ENCODE measurements at regions not wholly inside any gene's neighbourhood (a gene's known extent, or its start where the extent isn't known, plus 50 kb on each side); places are given as distances from the start of the nearest gene placed in this dataset.
"Not testable (repeated sequence)": the region's sequence is repeated elsewhere in the genome, so short reads cannot be mapped to it uniquely, and the experiment has no call there.

DNA sequence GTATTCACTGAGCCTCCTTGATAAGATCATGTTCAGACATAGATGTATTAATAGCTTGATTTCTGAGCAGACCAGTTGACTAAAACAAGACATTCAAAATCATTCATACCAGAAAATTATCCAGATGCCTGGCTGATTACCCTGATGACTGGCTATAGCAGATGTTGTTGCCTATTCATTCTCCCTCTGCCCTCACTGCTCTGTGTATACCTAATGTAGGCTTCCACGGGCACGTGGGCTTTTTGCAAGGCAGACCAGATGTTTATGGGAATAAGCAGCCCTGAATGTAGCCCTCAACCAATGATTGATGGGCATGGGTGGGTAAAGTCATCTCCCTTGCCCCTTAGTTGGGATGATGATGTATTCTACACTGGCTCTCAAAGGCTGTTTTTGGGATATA, 289.1 kb downstream of the MBD2 start:
- DNase-seq (ENCODE audit: low read depth in 2 of 2) = no peak

GRCh38 chr18:53920312-53921075, 304.0 kb downstream of the MBD2 start:
- no peak for DNase-seq (ENCODE audit: low read depth in 2 of 2)

DNA sequence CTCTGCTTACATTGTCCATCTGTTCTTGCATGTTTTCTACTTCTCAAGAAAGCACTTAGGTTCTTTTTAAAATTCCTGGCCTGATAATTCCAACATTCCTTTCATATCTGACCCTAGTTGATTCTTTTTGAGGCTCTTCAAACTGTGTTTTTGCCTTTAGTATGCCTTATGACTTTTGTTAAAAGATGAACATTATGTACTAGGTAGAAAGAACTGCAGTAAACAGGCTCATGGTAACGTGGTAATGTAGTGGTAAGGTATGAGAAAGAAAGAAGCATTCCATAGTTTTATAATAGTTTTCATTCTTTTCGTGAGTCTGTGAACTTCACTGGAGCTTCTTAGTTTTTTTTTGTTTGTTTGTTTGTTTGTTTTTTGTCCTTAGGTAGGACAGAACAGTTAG, 306.4 kb downstream of the MBD2 start:
- no peak for DNase-seq (ENCODE audit: low read depth in 2 of 2)

DNA sequence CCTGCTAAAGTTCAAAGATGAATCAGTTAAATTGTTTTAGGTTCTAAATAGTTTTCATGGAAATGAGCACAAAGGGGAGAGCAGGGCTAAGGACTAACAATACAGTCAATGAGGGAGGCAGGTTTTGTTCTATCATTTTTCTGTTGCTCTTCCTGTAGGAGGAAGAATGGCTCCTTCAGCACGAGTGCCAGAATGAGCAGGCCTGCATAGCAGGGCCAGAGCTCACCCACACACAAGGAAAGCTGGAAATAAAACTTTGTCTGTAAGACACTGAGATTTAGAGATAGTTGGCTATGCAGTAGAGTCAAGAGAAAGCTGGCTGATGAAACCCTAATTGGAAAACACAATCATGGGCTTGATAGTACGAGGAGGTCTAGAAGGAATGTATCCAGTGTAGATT, 313.3 kb downstream of the MBD2 start:
- no peak for DNase-seq (ENCODE audit: low read depth in 2 of 2)

DNA sequence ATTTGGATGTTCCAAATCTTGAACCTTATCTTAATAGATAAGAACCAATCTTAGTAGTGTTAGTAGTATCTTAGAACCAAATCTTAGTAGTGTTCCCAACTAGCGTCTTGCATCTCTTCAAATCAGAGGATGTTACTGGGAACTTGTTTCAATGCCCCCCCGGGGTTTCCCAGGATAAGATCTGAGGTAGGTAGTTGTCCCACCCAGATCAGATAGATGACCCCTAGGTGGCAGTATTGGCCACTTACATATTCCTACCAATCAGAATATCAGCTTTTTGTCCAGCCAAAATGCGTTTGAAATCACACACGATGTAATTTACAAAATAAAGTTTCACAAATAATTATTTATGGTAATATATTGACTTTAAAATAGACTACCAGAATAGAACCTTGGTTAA, 314.8 kb downstream of the MBD2 start:
- peak in 1 of 2 donors; percentile 6 for DNase-seq (ENCODE audit: low read depth in 2 of 2)

DNA sequence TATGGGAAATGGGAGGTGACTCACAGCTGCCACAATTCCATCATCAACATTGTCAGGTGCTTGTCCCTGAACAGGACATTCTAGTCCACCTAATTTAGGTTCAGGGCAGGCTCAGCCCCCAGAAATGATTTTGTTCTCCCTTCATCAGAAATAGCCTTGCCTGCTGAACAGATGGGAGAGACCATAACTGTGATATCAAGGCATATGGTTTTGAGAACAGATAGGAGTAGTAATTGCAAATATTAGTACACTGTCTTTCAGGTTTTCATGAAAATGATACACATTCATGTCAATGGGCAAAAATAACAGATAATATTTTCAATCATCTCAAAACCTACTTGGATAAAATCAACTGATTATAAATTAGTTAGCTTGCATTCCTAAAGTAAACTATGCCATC, 316.5 kb downstream of the MBD2 start:
- no peak for DNase-seq (ENCODE audit: low read depth in 2 of 2)

DNA sequence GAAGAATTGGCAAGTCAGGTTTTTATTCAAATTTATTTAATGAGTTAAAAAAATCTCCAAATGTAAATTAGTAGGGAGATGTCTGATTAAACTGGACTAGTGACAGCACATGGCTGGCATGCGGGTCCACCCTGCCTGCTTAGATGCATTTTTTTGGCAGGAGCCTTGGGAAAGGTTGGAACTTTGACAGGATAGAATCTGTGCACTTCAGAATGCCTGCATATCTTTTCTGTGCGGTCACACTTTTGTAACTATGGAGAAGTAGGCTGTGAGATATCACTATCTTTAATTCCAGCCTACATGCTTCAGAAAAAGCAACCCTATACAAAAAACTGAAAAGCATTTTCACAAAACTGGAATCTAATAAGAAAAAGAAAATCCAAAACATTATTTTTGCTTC, 317.8 kb downstream of the MBD2 start:
- DNase-seq (ENCODE audit: low read depth in 2 of 2) = no peak

DNA sequence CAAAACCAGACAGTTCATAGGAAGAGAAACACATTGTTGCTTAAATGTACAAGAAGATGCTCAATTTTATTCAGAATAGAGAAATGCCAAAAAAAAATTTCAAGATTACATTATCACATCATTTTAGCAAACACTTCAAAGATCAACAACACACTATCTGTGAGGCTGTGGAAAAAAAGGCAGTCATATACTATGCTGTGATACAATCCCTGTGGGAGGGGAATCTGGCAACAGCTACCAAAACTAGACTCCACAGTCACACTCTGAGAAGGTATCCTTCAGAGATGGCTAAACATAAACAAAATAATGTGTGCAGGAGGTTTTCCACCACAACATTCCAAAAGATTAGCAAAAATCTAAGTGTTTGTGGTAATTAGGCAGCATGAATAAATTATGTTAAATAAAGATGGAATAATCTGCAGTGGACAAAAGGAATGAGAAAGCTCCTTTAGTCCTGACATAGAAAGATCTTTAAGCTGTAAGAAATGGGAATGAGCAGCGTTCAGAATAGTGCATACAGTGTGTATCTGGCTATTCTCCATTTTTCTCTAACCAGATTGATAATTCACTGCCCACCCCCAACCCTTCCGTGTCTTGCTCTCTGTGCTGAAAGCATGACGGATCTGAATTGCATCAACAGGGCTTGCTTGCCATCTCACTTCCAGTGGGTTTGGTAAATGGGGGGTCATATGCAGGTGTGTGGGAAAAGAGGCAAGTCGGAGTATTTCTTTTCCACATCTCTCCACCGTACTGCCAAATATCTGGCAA, 329.6 kb downstream of the MBD2 start:
- no peak for DNase-seq (ENCODE audit: low read depth in 2 of 2)

DNA sequence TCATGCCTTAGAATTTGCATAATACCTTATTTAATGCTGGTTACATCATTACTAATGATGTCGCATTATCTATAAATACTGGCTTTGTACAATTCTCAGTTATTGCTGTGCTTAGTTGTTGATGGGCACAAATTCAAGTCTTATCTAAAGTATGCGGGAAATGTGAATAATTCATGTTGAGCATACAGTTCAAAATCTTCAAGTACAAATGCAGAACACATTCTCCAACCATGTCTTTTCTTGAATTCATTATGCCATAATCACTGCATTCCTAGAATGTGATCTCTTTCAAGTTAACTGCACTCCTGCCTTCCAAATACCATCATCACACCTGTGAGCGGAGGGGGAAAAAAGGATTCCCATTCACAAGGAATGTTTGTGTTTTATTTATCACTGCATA, 337.0 kb downstream of the MBD2 start:
- no peak for DNase-seq (ENCODE audit: low read depth in 2 of 2)

- no peak for DNase-seq (ENCODE audit: low read depth in 2 of 2)
Observed at GRCh38 chr18:53886058-53886457, 338.4 kb downstream of the MBD2 start.

DNA sequence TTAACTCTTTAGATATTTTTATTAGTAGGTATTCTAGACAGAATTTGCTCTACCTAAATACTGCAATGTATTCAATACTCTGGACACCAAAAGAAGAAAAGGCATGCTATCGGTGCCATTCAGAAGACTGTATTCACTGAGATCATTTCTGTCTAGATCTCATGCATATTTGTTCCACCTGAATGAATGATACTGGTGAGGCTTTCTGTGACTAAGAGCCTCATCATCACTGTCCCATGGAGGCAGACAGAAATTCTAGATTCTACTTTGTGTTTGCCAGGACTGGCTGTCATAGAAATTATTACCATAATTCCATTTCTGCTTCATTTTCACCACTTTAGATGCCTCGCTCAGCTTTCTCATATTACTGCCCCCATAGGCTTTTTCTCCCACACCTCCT, 340.7 kb downstream of the MBD2 start:
- no peak for DNase-seq (ENCODE audit: low read depth in 2 of 2)

DNA sequence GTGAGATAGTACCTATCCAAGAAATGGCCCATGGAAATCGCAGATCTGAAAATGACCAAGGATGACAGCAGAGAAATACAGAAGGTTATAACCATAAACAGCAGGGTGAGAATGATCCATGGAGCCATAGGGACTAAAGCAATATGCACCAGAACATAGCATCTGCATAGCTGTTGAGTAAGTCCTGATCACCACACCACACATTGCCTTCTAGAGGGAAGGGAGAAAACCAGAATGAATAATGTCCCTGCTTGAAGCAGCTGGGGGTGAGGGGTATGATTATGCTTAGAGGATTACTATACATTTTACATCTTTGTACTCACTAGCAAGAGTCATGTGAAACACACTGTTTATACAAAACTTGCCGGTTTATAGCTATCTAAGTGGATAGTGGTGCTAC, 350.4 kb downstream of the MBD2 start:
- DNase-seq (ENCODE audit: low read depth in 2 of 2) = no peak

- DNase-seq (ENCODE audit: low read depth in 2 of 2) = no peak
Observed at GRCh38 chr18:53864770-53865169, 359.7 kb downstream of the MBD2 start.

DNA sequence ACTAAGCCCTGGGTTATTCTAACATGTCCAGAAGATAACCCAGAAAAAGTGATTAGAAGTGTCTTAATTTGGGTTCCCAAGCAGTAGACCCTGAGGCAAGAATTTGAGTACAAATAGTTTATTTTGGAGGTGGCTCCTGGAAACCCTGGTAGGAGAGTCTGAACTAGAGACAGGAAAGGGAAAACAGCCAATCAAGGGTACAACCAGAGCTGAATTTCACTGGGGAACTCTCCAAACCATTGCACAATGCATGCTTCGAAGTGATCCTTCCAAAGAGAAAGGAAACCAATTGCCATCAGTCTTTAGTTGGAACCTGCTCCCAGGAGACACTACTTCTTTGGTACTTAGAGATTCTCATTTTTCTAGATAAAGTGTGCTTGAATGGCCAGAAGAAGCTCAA, 361.5 kb downstream of the MBD2 start:
- no peak for DNase-seq (ENCODE audit: low read depth in 2 of 2)

- DNase-seq (ENCODE audit: low read depth in 2 of 2) = no peak
Observed at GRCh38 chr18:53861185-53861584, 363.3 kb downstream of the MBD2 start.

GRCh38 chr18:53859764-53860163, 364.7 kb downstream of the MBD2 start:
- DNase-seq (ENCODE audit: low read depth in 2 of 2) = no peak

DNA sequence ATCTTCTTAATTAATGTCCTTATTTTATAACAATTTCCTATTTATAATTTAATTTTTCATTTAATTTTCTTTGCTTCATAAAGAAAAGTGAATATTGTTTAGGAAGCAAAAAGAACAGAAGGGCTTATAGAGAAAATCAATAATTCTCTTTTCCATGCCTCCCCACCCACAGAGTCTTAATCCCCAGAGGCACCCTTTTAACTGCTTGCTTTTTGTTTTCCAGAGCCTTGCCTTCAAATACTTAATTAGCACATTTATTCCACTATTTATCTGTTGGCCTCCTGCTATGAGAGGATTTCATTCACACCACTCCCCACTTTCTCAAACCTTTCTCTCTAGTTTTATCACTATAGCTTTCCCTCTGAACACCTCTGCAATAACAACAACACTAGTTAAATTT, 373.6 kb downstream of the MBD2 start:
- DNase-seq (ENCODE audit: low read depth in 2 of 2) = no peak

- DNase-seq (ENCODE audit: low read depth in 2 of 2) = no peak
Observed at GRCh38 chr18:53843763-53844162, 380.7 kb downstream of the MBD2 start.

DNA sequence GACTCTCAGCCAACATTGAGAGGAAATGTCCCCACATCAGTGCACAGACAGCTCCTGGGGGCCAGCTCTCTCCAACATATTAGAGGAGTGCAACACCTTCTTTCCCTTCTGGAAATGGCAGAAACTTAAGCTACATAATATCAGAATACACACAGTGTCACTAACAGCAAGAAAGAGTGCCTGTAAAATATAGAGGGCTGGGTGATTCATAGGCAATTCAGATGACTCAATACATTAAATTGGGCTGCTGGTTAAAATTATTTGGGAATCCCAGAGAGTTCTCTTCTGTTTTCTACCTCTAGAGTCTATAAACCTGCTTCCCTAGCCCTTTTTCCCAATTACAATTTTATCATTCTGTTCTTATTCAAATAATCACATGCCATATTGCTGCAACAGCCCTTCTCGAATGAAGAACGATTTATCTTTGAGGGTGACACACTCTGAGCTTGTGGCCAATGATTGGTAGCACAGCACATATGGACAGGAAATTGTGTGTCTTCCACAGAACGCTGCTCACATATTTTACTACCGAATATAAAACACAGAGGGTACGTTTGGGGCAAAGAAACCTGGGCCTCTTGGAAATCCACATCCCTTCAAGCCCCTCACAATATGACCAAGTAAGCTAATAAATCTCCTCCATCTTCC, 381.2 kb downstream of the MBD2 start:
- no peak for DNase-seq (ENCODE audit: low read depth in 2 of 2)

DNA sequence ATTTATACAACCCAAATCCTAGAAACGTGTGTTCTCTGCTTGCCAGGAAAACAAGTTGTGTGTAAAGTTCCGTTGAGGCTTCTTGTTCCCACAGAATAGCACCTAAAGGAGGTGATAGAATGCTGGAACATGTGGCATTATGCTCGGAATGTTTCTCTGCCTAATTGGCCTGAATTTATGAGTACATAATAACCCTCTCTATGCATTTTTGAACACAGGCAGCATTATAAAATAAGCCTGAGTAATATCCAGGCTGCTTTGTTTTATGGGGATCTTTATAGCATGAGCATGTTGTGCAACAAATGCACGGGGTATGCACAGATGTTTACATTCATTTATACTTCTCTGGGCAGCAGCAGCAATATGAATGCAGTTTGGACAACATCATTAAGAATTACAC, 385.7 kb downstream of the MBD2 start:
- DNase-seq (ENCODE audit: low read depth in 2 of 2) = no peak

DNA sequence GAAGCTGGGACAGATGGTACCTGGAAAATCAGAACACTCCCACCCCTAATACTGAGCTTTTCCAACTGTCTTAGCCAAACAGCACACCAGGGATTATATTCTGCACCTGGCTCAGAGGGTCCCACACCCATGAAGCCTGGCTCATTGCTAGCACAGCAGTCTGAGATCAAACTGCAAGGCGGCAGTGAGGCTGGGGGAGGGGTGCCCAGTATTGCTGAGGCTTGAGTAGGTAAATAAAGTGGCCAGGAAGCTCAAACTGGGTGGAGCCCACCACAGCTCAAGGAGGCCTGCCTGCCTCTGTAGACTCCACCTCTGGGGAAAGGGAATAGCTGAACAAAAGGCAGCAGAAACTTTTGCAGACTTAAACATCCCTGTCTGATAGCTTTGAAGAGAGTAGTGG, 403.3 kb downstream of the MBD2 start:
- DNase-seq (ENCODE audit: low read depth in 2 of 2) = not testable (repeated sequence)

- no peak for DNase-seq (ENCODE audit: low read depth in 2 of 2)
Observed at GRCh38 chr18:53819671-53820070, 404.8 kb downstream of the MBD2 start.

DNA sequence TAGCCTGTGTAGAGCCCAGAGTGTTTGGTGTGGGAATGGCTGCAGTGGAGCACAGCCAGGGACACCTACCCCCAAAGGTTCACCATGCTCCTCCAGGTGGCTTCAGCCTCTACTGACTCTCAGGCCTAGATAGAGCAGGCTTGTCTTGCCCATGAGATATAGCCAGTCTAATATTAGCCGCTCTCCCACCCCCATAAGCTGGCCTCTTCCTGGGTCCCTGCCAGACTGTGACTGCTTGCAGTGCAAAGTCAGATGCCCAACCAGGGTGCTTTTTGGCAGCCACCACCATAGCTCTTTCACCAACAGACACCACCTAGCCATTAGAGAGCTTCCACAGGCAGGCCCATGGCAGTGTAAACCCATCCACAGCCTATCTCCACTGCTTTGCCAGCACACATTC, 405.3 kb downstream of the MBD2 start:
- no peak for DNase-seq (ENCODE audit: low read depth in 2 of 2)
